Fibroblast of peridontal ligament (primary cell): ENCODE measurements at regions not wholly inside any gene's neighbourhood (a gene's known extent, or its start where the extent isn't known, plus 50 kb on each side); places are given as distances from the start of the nearest gene placed in this dataset.

Source experiments
- DNase-seq: peaks from one replicate; pipeline ENCODE4 v3.0.0-alpha.2; 2010; ENCODE audit errors: extremely low read depth

- no peak for DNase-seq
Observed at GRCh38 chr12:91968076-91968776, 177.4 kb downstream of the BTG1 start.

- no peak for DNase-seq
Observed at GRCh38 chr12:91967590-91967989, 178.1 kb downstream of the BTG1 start.

- peak; percentile 24 for DNase-seq
Observed at GRCh38 chr12:91965781-91966180, 179.9 kb downstream of the BTG1 start.

GRCh38 chr12:91964501-91964900 is 181.1 kb downstream of the BTG1 start:
- DNase-seq, result peak; percentile 61

GRCh38 chr12:91959220-91959619 is 186.4 kb downstream of the BTG1 start:
- DNase-seq, result no peak

GRCh38 chr12:91958816-91959215 is 186.8 kb downstream of the BTG1 start:
- DNase-seq, result peak; percentile 76

GRCh38 chr12:91954747-91955146 is 190.9 kb downstream of the BTG1 start:
- DNase-seq, result no peak

- no peak for DNase-seq
Observed at GRCh38 chr12:91954326-91954725, 191.3 kb downstream of the BTG1 start.

- DNase-seq, result no peak
Observed at GRCh38 chr12:91952916-91953315, 192.7 kb downstream of the BTG1 start.

GRCh38 chr12:91951571-91951970 is 194.1 kb downstream of the BTG1 start:
- no peak for DNase-seq

- no peak for DNase-seq
Observed at GRCh38 chr12:91948504-91948903, 197.1 kb downstream of the BTG1 start.

- no peak for DNase-seq
Observed at GRCh38 chr12:91947459-91947858, 198.2 kb downstream of the BTG1 start.

GRCh38 chr12:91944637-91945036 is 201.0 kb downstream of the BTG1 start:
- no peak for DNase-seq

- no peak for DNase-seq
Observed at GRCh38 chr12:91940826-91941570, 204.6 kb downstream of the BTG1 start.

- DNase-seq, result no peak
Observed at GRCh38 chr12:91940322-91940721, 205.3 kb downstream of the BTG1 start.

- DNase-seq, result no peak
Observed at GRCh38 chr12:91937706-91938105, 207.9 kb downstream of the BTG1 start.

GRCh38 chr12:91937009-91937408 is 208.6 kb downstream of the BTG1 start:
- DNase-seq, result no peak

- DNase-seq, result no peak
Observed at GRCh38 chr12:91935296-91935695, 210.3 kb downstream of the BTG1 start.

- DNase-seq, result peak; percentile 72
Observed at GRCh38 chr12:91931111-91931510, 214.5 kb downstream of the BTG1 start.

- no peak for DNase-seq
Observed at GRCh38 chr12:91928501-91928900, 217.1 kb downstream of the BTG1 start.

GRCh38 chr12:91926848-91927247 is 218.8 kb downstream of the BTG1 start:
- DNase-seq, result peak; percentile 57

GRCh38 chr12:91924827-91925226 is 220.8 kb downstream of the BTG1 start:
- DNase-seq, result no peak

GRCh38 chr12:91923864-91924263 is 221.8 kb downstream of the BTG1 start:
- no peak for DNase-seq
